ENCODE measurements at regions not wholly inside any gene's neighbourhood (a gene's known extent, or its start where the extent isn't known, plus 50 kb on each side); places are given as distances from the start of the nearest gene placed in this dataset.

- in situ Hi-C loops (cut with HindIII; ENCODE audit: low pct_unique_long_range_greater_than_20kb, low sequenced_read_pairs): no loop called here
- BruUV-seq (replicated peaks): no TSS peak
- ChIA-PET POLR2A (no interaction called here), CTCF (no interaction called here)
- H3K4me3 ChIP-seq (ENCODE audit: low read depth in 2 of 2, low read length in 2 of 2): no peak overlapping the region
- H3K9me3 ChIP-seq (ENCODE audit: control insufficient read depth, insufficient read depth, low read depth, low read length): no peaks in the 10 kb centered on the region
- no peaks in the 10 kb centered on the region for H3K4me1 ChIP-seq (ENCODE audit: control insufficient read depth, insufficient read depth, low read length)
- TF ChIP-seq, protein P1, sequence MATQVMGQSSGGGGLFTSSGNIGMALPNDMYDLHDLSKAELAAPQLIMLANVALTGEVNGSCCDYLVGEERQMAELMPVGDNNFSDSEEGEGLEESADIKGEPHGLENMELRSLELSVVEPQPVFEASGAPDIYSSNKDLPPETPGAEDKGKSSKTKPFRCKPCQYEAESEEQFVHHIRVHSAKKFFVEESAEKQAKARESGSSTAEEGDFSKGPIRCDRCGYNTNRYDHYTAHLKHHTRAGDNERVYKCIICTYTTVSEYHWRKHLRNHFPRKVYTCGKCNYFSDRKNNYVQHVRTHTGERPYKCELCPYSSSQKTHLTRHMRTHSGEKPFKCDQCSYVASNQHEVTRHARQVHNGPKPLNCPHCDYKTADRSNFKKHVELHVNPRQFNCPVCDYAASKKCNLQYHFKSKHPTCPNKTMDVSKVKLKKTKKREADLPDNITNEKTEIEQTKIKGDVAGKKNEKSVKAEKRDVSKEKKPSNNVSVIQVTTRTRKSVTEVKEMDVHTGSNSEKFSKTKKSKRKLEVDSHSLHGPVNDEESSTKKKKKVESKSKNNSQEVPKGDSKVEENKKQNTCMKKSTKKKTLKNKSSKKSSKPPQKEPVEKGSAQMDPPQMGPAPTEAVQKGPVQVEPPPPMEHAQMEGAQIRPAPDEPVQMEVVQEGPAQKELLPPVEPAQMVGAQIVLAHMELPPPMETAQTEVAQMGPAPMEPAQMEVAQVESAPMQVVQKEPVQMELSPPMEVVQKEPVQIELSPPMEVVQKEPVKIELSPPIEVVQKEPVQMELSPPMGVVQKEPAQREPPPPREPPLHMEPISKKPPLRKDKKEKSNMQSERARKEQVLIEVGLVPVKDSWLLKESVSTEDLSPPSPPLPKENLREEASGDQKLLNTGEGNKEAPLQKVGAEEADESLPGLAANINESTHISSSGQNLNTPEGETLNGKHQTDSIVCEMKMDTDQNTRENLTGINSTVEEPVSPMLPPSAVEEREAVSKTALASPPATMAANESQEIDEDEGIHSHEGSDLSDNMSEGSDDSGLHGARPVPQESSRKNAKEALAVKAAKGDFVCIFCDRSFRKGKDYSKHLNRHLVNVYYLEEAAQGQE (IDR thresholded peaks at IDR 0.05; ENCODE audit: insufficient read depth in 1 of 2, low read depth in 2 of 2, low read length in 1 of 2): no peak
- TF ChIP-seq POLR2AphosphoS5 (IDR thresholded peaks at IDR 0.05; ENCODE audit: low read depth, low read length): no peak
- TF ChIP-seq TCF7L2 (IDR thresholded peaks at IDR 0.05; ENCODE audit: low read depth, low read length): no peak
- TF ChIP-seq, protein P2, sequence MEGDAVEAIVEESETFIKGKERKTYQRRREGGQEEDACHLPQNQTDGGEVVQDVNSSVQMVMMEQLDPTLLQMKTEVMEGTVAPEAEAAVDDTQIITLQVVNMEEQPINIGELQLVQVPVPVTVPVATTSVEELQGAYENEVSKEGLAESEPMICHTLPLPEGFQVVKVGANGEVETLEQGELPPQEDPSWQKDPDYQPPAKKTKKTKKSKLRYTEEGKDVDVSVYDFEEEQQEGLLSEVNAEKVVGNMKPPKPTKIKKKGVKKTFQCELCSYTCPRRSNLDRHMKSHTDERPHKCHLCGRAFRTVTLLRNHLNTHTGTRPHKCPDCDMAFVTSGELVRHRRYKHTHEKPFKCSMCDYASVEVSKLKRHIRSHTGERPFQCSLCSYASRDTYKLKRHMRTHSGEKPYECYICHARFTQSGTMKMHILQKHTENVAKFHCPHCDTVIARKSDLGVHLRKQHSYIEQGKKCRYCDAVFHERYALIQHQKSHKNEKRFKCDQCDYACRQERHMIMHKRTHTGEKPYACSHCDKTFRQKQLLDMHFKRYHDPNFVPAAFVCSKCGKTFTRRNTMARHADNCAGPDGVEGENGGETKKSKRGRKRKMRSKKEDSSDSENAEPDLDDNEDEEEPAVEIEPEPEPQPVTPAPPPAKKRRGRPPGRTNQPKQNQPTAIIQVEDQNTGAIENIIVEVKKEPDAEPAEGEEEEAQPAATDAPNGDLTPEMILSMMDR (IDR thresholded peaks at IDR 0.05): no peak
- TF ChIP-seq SIN3A (IDR thresholded peaks at IDR 0.05; ENCODE audit: borderline replicate concordance, insufficient read depth, low read depth, low read length): no peak
- H3K27ac ChIP-seq (ENCODE audit: low read length): no peak overlapping the region
- intact Hi-C loops (cut with micrococcal nuclease; ENCODE audit: unreplicated experiment): no loop called here
- no peaks in the 10 kb centered on the region for H3K36me3 ChIP-seq (ENCODE audit: control insufficient read depth, insufficient read depth, low read length)
- DNase-seq (ENCODE audit: low read depth, low spot score) (no peak), ATAC-seq (no peak)
- no peaks in the 10 kb centered on the region for H3K27me3 ChIP-seq (ENCODE audit: control insufficient read depth, insufficient read depth, low read length)
Observed at GRCh38 chr9:75775166-75775565, 115.3 kb upstream of the PCSK5 start.

DNA sequence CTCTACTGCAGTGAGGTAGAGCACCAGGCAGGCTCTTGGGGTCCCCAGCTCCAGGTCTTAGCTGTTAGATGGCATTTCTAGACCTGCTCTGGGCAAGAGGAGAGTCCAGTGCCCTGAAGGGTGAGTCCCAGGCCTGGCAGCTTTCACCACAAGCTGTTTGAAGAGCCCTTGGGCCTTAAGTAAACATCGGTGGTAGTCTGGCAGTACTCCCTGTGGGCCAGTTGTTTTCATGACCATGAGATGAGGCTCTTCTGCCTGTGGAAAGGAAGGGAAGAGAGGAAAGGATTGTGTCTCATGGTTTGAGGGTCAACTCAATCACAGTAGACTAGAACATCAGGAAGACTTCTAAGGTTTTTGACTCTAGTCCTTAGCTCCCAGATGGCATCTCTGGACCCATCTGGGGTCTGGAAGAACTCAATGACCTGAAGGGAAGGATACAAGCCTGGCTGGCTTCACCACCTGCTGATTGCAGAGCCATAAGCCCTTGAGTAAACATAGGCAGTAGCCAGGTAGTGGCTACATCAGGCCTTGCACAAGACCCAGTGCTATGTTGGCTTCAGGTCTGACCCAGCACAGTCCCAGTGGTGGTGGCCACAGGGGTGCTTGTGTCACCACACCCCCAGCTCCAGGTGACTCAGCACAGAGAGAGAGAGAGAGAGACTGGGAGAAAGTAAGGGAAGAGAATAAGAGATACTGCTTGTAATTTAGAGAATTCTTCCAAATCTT, 114.3 kb upstream of the PCSK5 start:
- ChIA-PET CTCF (no interaction called here), POLR2A (no interaction called here)
- Histone ChIP-seq H3K36me3 (ENCODE audit: control insufficient read depth, insufficient read depth, low read length) (no peaks in the 10 kb centered on the region), H3K9me3 (ENCODE audit: control insufficient read depth, insufficient read depth, low read depth, low read length) (no peaks in the 10 kb centered on the region), H3K4me3 (ENCODE audit: low read depth in 2 of 2, low read length in 2 of 2) (no peak overlapping the region), H3K4me1 (ENCODE audit: control insufficient read depth, insufficient read depth, low read length) (no peaks in the 10 kb centered on the region), H3K27ac (ENCODE audit: low read length) (no peak overlapping the region), H3K27me3 (ENCODE audit: control insufficient read depth, insufficient read depth, low read length) (no peaks in the 10 kb centered on the region)
- no TSS peak for BruUV-seq (replicated peaks)
- TF ChIP-seq, protein P2 (IDR thresholded peaks at IDR 0.05): no peak
- TF ChIP-seq, protein P1 (IDR thresholded peaks at IDR 0.05; ENCODE audit: insufficient read depth in 1 of 2, low read depth in 2 of 2, low read length in 1 of 2): no peak
- TF ChIP-seq POLR2AphosphoS5 (IDR thresholded peaks at IDR 0.05; ENCODE audit: low read depth, low read length): no peak
- no peak for TF ChIP-seq TCF7L2 (IDR thresholded peaks at IDR 0.05; ENCODE audit: low read depth, low read length)
- TF ChIP-seq SIN3A (IDR thresholded peaks at IDR 0.05; ENCODE audit: borderline replicate concordance, insufficient read depth, low read depth, low read length): no peak
- intact Hi-C loops (cut with micrococcal nuclease; ENCODE audit: unreplicated experiment): no loop called here
- DNase-seq (ENCODE audit: low read depth, low spot score) (no peak), ATAC-seq (no peak)
- in situ Hi-C loops (cut with HindIII; ENCODE audit: low pct_unique_long_range_greater_than_20kb, low sequenced_read_pairs): no loop called here
